Amygdala (tissue), 56 donors: ENCODE measurements at regions not wholly inside any gene's neighbourhood (a gene's known extent, or its start where the extent isn't known, plus 50 kb on each side); places are given as distances from the start of the nearest gene placed in this dataset.
"Not testable (repeated sequence)": the region's sequence is repeated elsewhere in the genome, so short reads cannot be mapped to it uniquely, and the experiment has no call there.

Experiments
- DNase-seq, 56 donors: peaks; one replicate each; lab custom pipeline; 2025; lab: John Stamatoyannopoulos, UW

- DNase-seq, result no peak
These were observed 197.0 kb upstream of the LHX8 start for GRCh38 chr1:74937176-74937575.

DNA sequence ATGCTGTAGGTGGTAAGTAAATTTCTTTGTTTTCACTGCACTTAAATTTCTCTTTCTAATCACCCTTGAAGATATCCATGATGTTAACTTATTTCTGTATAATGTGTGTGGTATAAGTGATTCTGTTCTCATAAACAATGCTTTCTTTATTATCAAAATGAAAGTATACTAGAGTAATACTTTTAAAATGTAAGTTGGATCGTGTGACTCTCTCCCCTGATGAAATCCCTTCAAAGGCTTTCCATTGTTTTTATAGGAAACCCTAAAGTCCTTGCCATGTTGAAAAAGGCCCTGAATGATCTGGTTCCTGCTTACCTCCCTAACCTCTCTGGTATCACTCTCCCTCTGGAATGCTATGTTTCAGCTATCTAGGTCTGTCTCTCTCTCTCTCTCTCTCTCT lies 191.1 kb upstream of the LHX8 start:
- DNase-seq, result no peak

DNA sequence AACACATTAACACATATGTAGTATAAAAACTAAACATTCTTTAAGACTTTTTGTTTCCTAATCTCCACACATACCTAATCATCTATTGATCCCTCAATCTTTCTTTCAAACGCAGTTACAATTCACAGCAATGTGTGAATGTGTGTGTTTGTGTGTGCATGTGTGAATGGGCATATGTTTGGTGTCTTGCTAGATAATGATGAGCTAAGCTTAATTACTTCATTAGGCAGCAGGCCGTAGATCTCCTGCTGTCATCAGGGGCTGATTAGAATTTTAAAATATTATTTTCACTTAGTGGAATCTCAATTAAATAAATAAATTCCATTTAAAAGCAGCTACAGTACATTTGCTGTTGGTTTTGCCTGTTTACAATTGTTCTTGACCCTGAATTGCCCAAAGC lies 187.8 kb upstream of the LHX8 start:
- no peak for DNase-seq

DNA sequence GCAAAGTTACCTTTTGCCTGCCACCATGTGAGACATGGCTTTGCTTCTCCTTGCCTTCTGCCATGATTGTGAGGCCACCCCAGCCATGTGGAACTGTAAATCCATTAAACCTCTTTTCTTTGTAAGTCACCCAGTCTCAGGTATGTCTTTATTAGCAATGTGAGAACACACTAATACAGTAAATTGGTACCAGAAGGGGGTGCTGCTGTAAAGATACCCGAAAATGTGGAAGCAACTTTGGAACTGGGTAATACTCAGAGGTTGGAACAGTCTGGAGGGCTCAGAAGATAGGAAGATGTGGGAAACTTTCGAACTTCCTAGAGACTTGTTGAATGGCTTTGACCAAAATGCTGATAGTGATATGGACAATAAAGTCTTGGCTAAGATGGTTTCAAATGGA lies 184.8 kb upstream of the LHX8 start:
- DNase-seq, result not testable (repeated sequence)

GRCh38 chr1:74951981-74952380 lies 182.2 kb upstream of the LHX8 start:
- DNase-seq, result not testable (repeated sequence)

GRCh38 chr1:74952786-74953185 lies 181.4 kb upstream of the LHX8 start:
- DNase-seq, result no peak

DNA sequence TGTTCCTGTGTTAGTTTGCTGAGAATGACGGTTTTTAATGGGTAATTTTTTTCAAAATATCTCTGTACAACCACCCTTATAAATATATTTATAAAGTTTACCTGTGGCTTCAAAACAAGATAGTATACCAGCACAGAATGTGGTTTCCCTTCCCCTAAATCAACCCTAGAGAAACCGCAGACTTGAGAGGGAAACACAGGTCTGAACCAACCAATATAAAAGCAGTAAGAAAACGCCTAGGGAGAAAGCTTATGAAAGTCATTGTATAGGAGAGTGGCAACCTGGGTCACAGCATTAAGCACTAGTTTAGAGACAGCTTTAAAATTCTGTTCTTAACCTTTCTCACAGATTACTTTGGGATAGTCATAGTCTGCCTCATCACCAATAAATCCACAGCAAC lies 180.6 kb upstream of the LHX8 start:
- no peak for DNase-seq

DNA sequence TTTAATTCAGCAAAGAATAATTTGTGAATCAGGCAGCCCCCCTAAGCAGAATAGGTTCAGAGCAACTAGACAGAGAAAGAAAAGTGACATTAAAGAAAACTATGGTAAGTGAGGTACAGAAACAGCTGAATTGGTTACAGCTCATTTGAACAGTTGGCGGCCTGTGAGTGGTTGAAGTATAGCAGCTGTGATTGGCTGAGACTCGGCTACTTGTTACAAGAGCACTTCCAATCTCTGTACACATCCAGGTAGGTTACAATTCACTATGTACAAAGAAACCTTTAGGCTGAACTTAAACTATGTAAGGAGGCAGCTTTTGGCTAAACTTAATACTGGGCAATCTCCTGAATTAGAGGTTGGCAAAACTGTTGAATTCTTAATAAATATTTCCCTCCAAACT lies 171.1 kb upstream of the LHX8 start:
- no peak for DNase-seq

DNA sequence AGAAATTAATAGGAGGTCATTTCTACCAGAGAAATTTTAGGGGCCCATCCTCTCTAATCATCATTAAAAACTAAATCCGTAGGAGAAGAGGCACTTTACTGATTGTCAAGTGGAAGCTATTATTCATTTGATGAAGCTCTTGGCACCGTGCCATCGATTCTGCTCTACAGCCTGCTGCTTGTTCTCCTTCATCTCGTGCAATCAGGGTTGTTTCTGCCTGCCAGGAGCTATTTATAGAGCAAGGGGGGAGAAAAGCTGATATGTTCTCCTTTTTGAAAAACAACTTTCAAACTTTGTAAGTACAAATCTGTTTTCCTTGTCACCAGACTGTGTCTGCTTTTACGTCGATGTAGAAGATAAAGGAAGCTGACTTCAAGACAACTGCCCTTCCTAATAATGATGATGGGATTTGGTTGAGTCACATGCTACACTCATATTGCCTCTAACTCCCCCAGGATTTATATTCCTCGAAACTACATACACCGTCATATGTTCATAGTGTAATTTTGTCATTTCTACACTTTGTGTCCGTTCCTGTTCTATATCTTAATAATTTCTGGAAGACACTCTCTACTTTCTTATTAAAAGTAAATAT lies 169.6 kb upstream of the LHX8 start:
- DNase-seq, result peak in 13 of 56 donors; percentile 3 to 79 (median 6)

- DNase-seq, result no peak
These were observed 164.5 kb upstream of the LHX8 start for GRCh38 chr1:74969566-74970135.

DNA sequence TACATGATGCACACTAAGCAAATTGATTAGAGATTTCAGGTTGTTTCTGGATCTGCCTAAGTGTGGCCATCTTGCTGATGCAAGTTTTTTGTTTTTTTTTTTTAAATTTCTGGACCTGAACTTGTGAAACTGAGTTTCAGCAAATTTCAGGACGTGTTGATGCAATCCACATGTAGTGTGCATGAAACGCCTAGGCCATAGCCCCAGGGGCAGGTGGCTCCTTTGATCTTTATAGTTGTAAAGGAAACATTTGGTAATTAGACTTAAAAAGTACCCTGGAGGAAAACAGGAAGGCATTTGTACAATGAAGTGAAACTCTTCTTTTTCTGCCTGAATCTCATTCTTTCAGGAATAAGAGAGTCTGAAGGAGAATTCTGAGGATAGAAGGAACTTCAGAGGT lies 162.2 kb upstream of the LHX8 start:
- DNase-seq, result no peak

- no peak for DNase-seq
These were observed 157.7 kb upstream of the LHX8 start for GRCh38 chr1:74976491-74976890.

GRCh38 chr1:74992448-74992847 lies 141.7 kb upstream of the LHX8 start:
- DNase-seq, result not testable (repeated sequence)

GRCh38 chr1:74995821-74996220 lies 138.4 kb upstream of the LHX8 start:
- DNase-seq, result no peak

DNA sequence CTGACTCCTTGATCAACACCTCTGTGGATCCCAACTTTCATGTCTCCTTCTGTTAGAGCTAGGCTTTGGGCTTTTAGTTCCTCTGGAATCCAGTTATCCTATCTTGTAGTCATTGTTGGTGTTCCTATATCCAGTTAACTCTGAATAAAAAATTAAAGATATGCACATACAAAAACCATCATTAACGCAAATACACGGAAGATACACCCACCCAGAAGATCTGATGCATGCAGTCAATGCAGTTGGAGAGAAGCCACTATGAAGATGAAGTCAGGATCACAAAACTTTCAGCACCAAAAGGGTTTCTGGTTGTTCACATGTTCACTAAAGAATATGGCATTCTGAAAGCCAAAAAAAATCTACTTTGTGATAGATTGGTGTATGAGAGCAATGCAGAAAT lies 123.6 kb upstream of the LHX8 start:
- DNase-seq, result no peak

GRCh38 chr1:75014250-75014649 lies 119.9 kb upstream of the LHX8 start:
- DNase-seq, result no peak

DNA sequence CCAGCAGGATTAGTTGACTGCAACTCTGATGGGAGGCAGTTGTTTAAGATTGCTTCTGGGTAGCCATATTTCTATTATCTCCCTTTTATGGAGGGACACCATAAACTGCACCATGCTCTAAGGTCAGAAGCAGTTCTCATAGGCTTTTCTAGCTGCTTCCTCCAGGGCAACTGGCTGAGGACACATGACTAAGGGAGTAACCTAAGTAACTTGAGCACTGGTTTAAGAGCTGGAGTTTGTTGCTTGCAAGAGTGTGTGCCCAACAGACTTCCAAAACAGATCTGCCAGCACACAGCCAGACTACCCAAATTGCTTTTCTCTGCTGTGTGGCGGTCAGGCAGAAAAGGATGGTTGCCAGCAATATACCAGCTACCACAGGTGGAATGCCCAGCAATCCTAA lies 111.2 kb upstream of the LHX8 start:
- no peak for DNase-seq

DNA sequence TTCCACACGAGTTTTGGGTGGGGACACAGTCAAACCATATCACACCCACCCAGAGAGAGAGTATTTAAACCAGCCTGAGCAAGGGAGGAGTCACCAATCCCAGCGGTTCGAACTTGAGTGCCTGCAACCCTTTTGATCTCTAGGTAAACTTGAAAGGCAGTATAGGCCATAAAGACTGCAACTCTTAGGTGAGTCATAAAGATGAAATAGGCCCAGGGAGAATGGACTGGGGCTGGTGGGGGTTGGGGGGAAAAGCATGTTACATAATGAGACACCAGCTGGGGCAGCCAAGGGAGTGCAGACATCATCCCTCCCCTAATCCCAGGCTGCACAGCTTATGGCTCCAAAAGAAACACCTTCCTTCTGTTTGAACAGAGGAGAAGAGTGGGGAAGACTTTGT lies 99.8 kb upstream of the LHX8 start:
- no peak for DNase-seq

GRCh38 chr1:75035536-75035935 lies 98.7 kb upstream of the LHX8 start:
- DNase-seq, result no peak

GRCh38 chr1:75053207-75053606 lies 81.0 kb upstream of the LHX8 start:
- no peak for DNase-seq

- DNase-seq, result no peak
These were observed 75.8 kb upstream of the LHX8 start for GRCh38 chr1:75058424-75058823.

- DNase-seq, result no peak
These were observed 72.1 kb upstream of the LHX8 start for GRCh38 chr1:75062111-75062510.

GRCh38 chr1:75067975-75068374 lies 66.2 kb upstream of the LHX8 start:
- DNase-seq, result no peak
